Mammary epithelial cell (primary cell): ENCODE measurements at regions not wholly inside any gene's neighbourhood (a gene's known extent, or its start where the extent isn't known, plus 50 kb on each side); places are given as distances from the start of the nearest gene placed in this dataset.

Experiments used
- EZH2 ChIP-seq: IDR thresholded peaks from 2 replicates; pipeline ENCODE4 v1.6.1; 2012; ENCODE audit warnings: low read length, inconsistent platforms, borderline replicate concordance
- TF ChIP-seq, protein P1 (sequence below), 2 donors: IDR thresholded peaks in 1 of 2; conservative IDR thresholded peaks in 1 of 2; 2 replicates each; pipeline ENCODE4 v1.5.1; 2011 to 2012; ENCODE audit warnings: inconsistent platforms in 2 of 2, low read length in 2 of 2, mild to moderate bottlenecking in 2 of 2, control low read depth in 1 of 2, low read depth in 1 of 2; ENCODE audit not compliant: insufficient read depth in 1 of 2; ENCODE audit errors: extremely low read depth in 1 of 2

DNA sequence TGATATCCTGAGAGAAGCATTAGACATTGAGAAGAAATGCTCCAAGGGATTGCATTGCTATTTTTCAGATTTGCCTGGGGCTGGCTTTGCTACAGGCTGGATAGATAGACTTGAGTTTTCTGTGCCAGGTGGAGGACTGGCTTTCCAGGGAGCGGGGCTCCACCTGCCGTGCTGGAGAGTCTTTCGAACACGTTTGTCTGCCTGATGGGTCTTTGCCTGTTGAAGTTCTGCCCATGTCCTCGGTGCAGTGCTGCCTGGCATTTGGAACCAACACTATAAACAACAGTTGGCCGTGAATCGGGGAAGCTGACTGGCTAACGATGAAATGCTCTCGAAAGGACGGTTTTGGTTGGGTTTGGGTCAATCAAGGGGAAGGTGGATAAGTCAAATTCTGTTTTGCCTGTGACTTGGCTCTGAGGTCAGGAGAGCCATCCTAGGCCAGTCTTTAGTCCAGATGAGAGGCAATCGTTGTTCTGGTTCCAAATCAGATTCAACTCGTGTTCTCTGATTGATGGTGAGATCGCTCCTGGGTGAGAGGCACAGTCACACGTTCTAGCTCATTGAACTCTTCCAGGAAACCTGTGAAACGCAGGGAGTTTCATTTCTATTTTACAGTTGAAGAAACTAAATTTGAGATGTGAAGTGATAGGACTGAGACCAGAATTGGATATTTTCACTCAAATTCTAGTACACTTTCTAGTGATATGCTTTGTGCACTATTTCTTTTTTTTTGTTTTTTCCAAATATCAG, 599.0 kb downstream of the TYW1 start:
- TF ChIP-seq, protein P1, sequence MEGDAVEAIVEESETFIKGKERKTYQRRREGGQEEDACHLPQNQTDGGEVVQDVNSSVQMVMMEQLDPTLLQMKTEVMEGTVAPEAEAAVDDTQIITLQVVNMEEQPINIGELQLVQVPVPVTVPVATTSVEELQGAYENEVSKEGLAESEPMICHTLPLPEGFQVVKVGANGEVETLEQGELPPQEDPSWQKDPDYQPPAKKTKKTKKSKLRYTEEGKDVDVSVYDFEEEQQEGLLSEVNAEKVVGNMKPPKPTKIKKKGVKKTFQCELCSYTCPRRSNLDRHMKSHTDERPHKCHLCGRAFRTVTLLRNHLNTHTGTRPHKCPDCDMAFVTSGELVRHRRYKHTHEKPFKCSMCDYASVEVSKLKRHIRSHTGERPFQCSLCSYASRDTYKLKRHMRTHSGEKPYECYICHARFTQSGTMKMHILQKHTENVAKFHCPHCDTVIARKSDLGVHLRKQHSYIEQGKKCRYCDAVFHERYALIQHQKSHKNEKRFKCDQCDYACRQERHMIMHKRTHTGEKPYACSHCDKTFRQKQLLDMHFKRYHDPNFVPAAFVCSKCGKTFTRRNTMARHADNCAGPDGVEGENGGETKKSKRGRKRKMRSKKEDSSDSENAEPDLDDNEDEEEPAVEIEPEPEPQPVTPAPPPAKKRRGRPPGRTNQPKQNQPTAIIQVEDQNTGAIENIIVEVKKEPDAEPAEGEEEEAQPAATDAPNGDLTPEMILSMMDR (conservative IDR thresholded peaks at IDR 0.05 in 1 of 2, IDR thresholded peaks at IDR 0.05 in 1 of 2; ENCODE audit: extremely low read depth in 1 of 2, insufficient read depth in 1 of 2, low read depth in 1 of 2, low read length in 2 of 2) = no peak
- no peak for TF ChIP-seq EZH2
